ENCODE measurements at regions not wholly inside any gene's neighbourhood (a gene's known extent, or its start where the extent isn't known, plus 50 kb on each side); places are given as distances from the start of the nearest gene placed in this dataset.
"Not testable (repeated sequence)": the region's sequence is repeated elsewhere in the genome, so short reads cannot be mapped to it uniquely, and the experiment has no call there.

- Histone ChIP-seq H3K4me3 (ENCODE audit: low read length in 3 of 3) (no peak overlapping the region), H3K27me3 (ENCODE audit: control insufficient read depth in 3 of 3, insufficient read depth in 3 of 3, low read length in 3 of 3) (no peaks in the 10 kb centered on the region), H3K27ac (ENCODE audit: low read depth, low read length) (no peak overlapping the region), H3K9me3 (ENCODE audit: control insufficient read depth in 3 of 3, low read length in 3 of 3) (no peaks in the 10 kb centered on the region), H3K4me1 (ENCODE audit: control insufficient read depth in 3 of 3, insufficient read depth in 3 of 3, low read length in 3 of 3) (no peaks in the 10 kb centered on the region), H3K36me3 (ENCODE audit: control insufficient read depth in 3 of 3, insufficient read depth in 3 of 3, low read length in 3 of 3) (no peaks in the 10 kb centered on the region), H3K9ac (ENCODE audit: low read depth in 1 of 3, low read length in 3 of 3) (no peak overlapping the region)
Observed at GRCh38 chr10:6694447-6695140, 114.5 kb upstream of the PRKCQ start.

- H3K4me1 ChIP-seq (ENCODE audit: control insufficient read depth in 3 of 3, insufficient read depth in 3 of 3, low read length in 3 of 3): no peaks in the 10 kb centered on the region
- no peak overlapping the region for H3K4me3 ChIP-seq (ENCODE audit: low read length in 3 of 3)
- no peaks in the 10 kb centered on the region for H3K36me3 ChIP-seq (ENCODE audit: control insufficient read depth in 3 of 3, insufficient read depth in 3 of 3, low read length in 3 of 3)
- H3K27ac ChIP-seq (ENCODE audit: low read depth, low read length): no peak overlapping the region
- H3K27me3 ChIP-seq (ENCODE audit: control insufficient read depth in 3 of 3, insufficient read depth in 3 of 3, low read length in 3 of 3): peaks cover 0 to 5% (median 0%) of the 10 kb centered on the region in 3 donors
- H3K9ac ChIP-seq (ENCODE audit: low read depth in 1 of 3, low read length in 3 of 3): no peak overlapping the region
- H3K9me3 ChIP-seq (ENCODE audit: control insufficient read depth in 3 of 3, low read length in 3 of 3): no peaks in the 10 kb centered on the region
Observed at GRCh38 chr10:6692856-6693255, 112.8 kb upstream of the PRKCQ start.

GRCh38 chr10:6692103-6692502 lies 112.0 kb upstream of the PRKCQ start:
- Histone ChIP-seq H3K36me3 (ENCODE audit: control insufficient read depth in 3 of 3, insufficient read depth in 3 of 3, low read length in 3 of 3) (no peaks in the 10 kb centered on the region), H3K4me3 (ENCODE audit: low read length in 3 of 3) (no peak overlapping the region), H3K27ac (ENCODE audit: low read depth, low read length) (no peak overlapping the region), H3K9me3 (ENCODE audit: control insufficient read depth in 3 of 3, low read length in 3 of 3) (no peaks in the 10 kb centered on the region), H3K4me1 (ENCODE audit: control insufficient read depth in 3 of 3, insufficient read depth in 3 of 3, low read length in 3 of 3) (no peaks in the 10 kb centered on the region), H3K27me3 (ENCODE audit: control insufficient read depth in 3 of 3, insufficient read depth in 3 of 3, low read length in 3 of 3) (peaks cover 0 to 10% (median 0%) of the 10 kb centered on the region in 3 donors), H3K9ac (ENCODE audit: low read depth in 1 of 3, low read length in 3 of 3) (no peak overlapping the region)

GRCh38 chr10:6689036-6689435 lies 109.0 kb upstream of the PRKCQ start:
- H3K4me3 ChIP-seq (ENCODE audit: low read length in 3 of 3): no peak overlapping the region

DNA sequence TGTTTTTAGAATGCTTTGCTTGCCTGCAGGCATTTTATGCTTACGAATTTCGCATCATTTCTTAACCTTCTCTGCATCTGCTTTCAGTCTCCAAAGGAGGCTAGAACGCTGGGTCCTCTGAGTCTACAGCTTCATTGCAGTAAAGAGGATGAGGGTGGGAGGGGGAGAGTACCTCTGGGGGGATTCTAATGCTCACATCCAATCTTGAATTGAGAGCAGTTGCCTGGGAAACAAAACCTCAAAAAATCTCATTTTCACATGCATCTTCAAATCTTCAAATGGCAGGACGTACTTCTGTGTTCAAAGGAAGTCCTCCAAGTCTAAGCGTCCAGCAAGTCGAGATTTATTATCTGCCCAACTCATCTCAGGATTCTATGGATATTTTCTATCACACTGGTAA lies 100.7 kb upstream of the PRKCQ start:
- H3K9me3 ChIP-seq (ENCODE audit: control insufficient read depth in 3 of 3, low read length in 3 of 3): no peaks in the 10 kb centered on the region
- no peaks in the 10 kb centered on the region for H3K36me3 ChIP-seq (ENCODE audit: control insufficient read depth in 3 of 3, insufficient read depth in 3 of 3, low read length in 3 of 3)
- no peak overlapping the region for H3K4me3 ChIP-seq (ENCODE audit: low read length in 3 of 3)
- no peaks in the 10 kb centered on the region for H3K27me3 ChIP-seq (ENCODE audit: control insufficient read depth in 3 of 3, insufficient read depth in 3 of 3, low read length in 3 of 3)
- H3K27ac ChIP-seq (ENCODE audit: low read depth, low read length): no peak overlapping the region
- no peak overlapping the region for H3K9ac ChIP-seq (ENCODE audit: low read depth in 1 of 3, low read length in 3 of 3)
- H3K4me1 ChIP-seq (ENCODE audit: control insufficient read depth in 3 of 3, insufficient read depth in 3 of 3, low read length in 3 of 3): no peaks in the 10 kb centered on the region

More at GRCh38 chr10:6689036-6689435, 109.0 kb upstream of the PRKCQ start:
- Histone ChIP-seq H3K9ac (ENCODE audit: low read depth in 1 of 3, low read length in 3 of 3) (no peak overlapping the region), H3K27me3 (ENCODE audit: control insufficient read depth in 3 of 3, insufficient read depth in 3 of 3, low read length in 3 of 3) (peaks cover 0 to 10% (median 0%) of the 10 kb centered on the region in 3 donors), H3K4me1 (ENCODE audit: control insufficient read depth in 3 of 3, insufficient read depth in 3 of 3, low read length in 3 of 3) (no peaks in the 10 kb centered on the region), H3K27ac (ENCODE audit: low read depth, low read length) (no peak overlapping the region), H3K36me3 (ENCODE audit: control insufficient read depth in 3 of 3, insufficient read depth in 3 of 3, low read length in 3 of 3) (no peaks in the 10 kb centered on the region), H3K9me3 (ENCODE audit: control insufficient read depth in 3 of 3, low read length in 3 of 3) (no peaks in the 10 kb centered on the region)

GRCh38 chr10:6678956-6679355 lies 98.9 kb upstream of the PRKCQ start:
- Histone ChIP-seq H3K4me3 (ENCODE audit: low read length in 3 of 3) (no peak overlapping the region), H3K9ac (ENCODE audit: low read depth in 1 of 3, low read length in 3 of 3) (no peak overlapping the region), H3K36me3 (ENCODE audit: control insufficient read depth in 3 of 3, insufficient read depth in 3 of 3, low read length in 3 of 3) (no peaks in the 10 kb centered on the region), H3K9me3 (ENCODE audit: control insufficient read depth in 3 of 3, low read length in 3 of 3) (no peaks in the 10 kb centered on the region), H3K27me3 (ENCODE audit: control insufficient read depth in 3 of 3, insufficient read depth in 3 of 3, low read length in 3 of 3) (no peaks in the 10 kb centered on the region), H3K4me1 (ENCODE audit: control insufficient read depth in 3 of 3, insufficient read depth in 3 of 3, low read length in 3 of 3) (no peaks in the 10 kb centered on the region), H3K27ac (ENCODE audit: low read depth, low read length) (no peak overlapping the region)

DNA sequence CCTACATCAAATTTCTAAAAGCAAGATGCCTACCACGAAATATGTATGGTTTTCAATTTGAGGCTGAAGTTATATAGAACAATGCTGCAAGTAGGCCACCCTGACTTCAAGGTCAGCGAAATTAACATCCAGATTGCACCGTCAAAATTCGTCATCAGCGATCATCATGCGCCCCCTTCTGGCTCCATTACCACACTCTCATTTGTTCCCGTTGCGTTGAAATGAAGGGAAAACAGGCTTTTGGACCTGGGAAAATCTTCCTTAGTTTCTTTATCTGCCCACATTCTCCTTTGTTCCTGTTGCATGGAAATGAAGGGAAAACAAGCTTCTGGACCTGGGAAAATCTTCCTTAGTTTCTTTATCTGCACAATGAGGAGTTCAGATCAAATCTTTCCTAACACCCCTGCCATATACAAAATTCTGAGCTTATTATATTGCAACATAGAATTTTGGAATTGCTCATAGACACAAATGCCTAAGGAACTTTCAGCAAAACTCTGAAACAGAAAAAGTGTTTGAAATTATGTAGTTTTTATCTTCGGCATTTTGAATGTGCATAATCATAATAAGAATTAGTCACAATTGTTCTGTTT lies 98.2 kb upstream of the PRKCQ start:
- no peak overlapping the region for H3K9ac ChIP-seq (ENCODE audit: low read depth in 1 of 3, low read length in 3 of 3)
- H3K9me3 ChIP-seq (ENCODE audit: control insufficient read depth in 3 of 3, low read length in 3 of 3): no peaks in the 10 kb centered on the region
- H3K27ac ChIP-seq (ENCODE audit: low read depth, low read length): no peak overlapping the region
- H3K4me3 ChIP-seq (ENCODE audit: low read length in 3 of 3): no peak overlapping the region
- H3K4me1 ChIP-seq (ENCODE audit: control insufficient read depth in 3 of 3, insufficient read depth in 3 of 3, low read length in 3 of 3): no peaks in the 10 kb centered on the region
- H3K27me3 ChIP-seq (ENCODE audit: control insufficient read depth in 3 of 3, insufficient read depth in 3 of 3, low read length in 3 of 3): no peaks in the 10 kb centered on the region
- H3K36me3 ChIP-seq (ENCODE audit: control insufficient read depth in 3 of 3, insufficient read depth in 3 of 3, low read length in 3 of 3): no peaks in the 10 kb centered on the region

- H3K9ac ChIP-seq (ENCODE audit: low read depth in 1 of 3, low read length in 3 of 3); H3K27ac ChIP-seq (ENCODE audit: low read depth, low read length); H3K4me1 ChIP-seq (ENCODE audit: control insufficient read depth in 3 of 3, insufficient read depth in 3 of 3, low read length in 3 of 3); H3K36me3 ChIP-seq (ENCODE audit: control insufficient read depth in 3 of 3, insufficient read depth in 3 of 3, low read length in 3 of 3); H3K9me3 ChIP-seq (ENCODE audit: control insufficient read depth in 3 of 3, low read length in 3 of 3); H3K27me3 ChIP-seq (ENCODE audit: control insufficient read depth in 3 of 3, insufficient read depth in 3 of 3, low read length in 3 of 3); H3K4me3 ChIP-seq (ENCODE audit: low read length in 3 of 3): not testable (repeated sequence)
Observed at GRCh38 chr10:6677129-6677528, 97.1 kb upstream of the PRKCQ start.

DNA sequence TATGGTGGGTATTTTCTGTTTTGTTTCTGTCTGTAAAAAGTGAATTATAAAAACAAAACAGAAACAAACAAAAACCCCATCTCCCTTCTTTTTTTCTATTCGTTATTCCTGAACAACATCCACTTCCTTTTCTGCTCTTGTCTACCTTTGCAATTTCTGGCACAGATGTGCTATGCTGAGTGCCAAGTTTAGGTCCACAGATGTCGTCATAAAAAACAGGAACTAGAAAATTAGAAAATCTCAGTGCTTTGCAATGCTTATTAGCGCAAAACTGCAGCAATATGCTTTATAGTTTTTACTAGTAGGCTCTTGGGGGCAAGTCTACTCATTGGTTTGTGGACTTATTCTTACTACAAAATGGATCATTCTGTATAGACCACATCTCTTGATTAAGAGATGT lies 94.2 kb upstream of the PRKCQ start:
- Histone ChIP-seq H3K27ac (ENCODE audit: low read depth, low read length) (no peak overlapping the region), H3K27me3 (ENCODE audit: control insufficient read depth in 3 of 3, insufficient read depth in 3 of 3, low read length in 3 of 3) (no peaks in the 10 kb centered on the region), H3K9ac (ENCODE audit: low read depth in 1 of 3, low read length in 3 of 3) (no peak overlapping the region), H3K4me3 (ENCODE audit: low read length in 3 of 3) (no peak overlapping the region), H3K9me3 (ENCODE audit: control insufficient read depth in 3 of 3, low read length in 3 of 3) (no peaks in the 10 kb centered on the region), H3K4me1 (ENCODE audit: control insufficient read depth in 3 of 3, insufficient read depth in 3 of 3, low read length in 3 of 3) (peaks cover 0 to 7% (median 7%) of the 10 kb centered on the region in 3 donors), H3K36me3 (ENCODE audit: control insufficient read depth in 3 of 3, insufficient read depth in 3 of 3, low read length in 3 of 3) (no peaks in the 10 kb centered on the region)

- Histone ChIP-seq H3K27ac (ENCODE audit: low read depth, low read length) (no peak overlapping the region), H3K4me3 (ENCODE audit: low read length in 3 of 3) (no peak overlapping the region), H3K36me3 (ENCODE audit: control insufficient read depth in 3 of 3, insufficient read depth in 3 of 3, low read length in 3 of 3) (no peaks in the 10 kb centered on the region), H3K9me3 (ENCODE audit: control insufficient read depth in 3 of 3, low read length in 3 of 3) (no peaks in the 10 kb centered on the region), H3K9ac (ENCODE audit: low read depth in 1 of 3, low read length in 3 of 3) (no peak overlapping the region), H3K27me3 (ENCODE audit: control insufficient read depth in 3 of 3, insufficient read depth in 3 of 3, low read length in 3 of 3) (no peaks in the 10 kb centered on the region), H3K4me1 (ENCODE audit: control insufficient read depth in 3 of 3, insufficient read depth in 3 of 3, low read length in 3 of 3) (peaks cover 8 to 11% (median 9%) of the 10 kb centered on the region in 3 donors)
Observed at GRCh38 chr10:6671976-6672375, 91.9 kb upstream of the PRKCQ start.
